ENCODE measurements at regions not wholly inside any gene's neighbourhood (a gene's known extent, or its start where the extent isn't known, plus 50 kb on each side); places are given as distances from the start of the nearest gene placed in this dataset.

DNA sequence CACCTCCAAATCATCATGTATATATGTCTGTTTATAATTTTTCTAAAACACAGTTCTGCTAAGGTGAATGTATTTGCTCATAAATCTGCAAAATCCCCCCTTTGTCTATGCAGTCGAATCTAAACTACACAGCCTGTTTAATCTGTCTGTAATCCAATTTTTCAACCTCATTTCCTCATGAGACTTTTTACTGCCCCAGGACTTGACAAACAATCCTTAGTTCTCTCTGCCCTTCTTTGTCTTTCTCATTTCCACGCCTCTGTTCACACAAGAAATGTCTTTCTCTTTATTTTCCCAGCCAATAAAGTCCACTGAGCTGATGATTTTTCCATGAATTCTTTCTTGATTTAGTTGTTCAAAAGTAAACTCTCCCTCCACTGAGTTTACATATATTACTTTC is 1154.3 kb downstream of the FAM181B start:
- TF ChIP-seq GLIS3 (CRISPR knock-in tag; IDR thresholded peaks at IDR 0.05) (no peak), ZFP3 (CRISPR knock-in tag; IDR thresholded peaks at IDR 0.05) (no peak), ARNTL (CRISPR knock-in tag; IDR thresholded peaks at IDR 0.05; ENCODE audit: borderline replicate concordance, low read depth) (no peak)

All from SK-N-SH treated with all-trans-retinoic acid at 6 μM for 48 hours (cell line).